Astrocyte (in vitro differentiated cells and primary cell): ENCODE measurements at regions not wholly inside any gene's neighbourhood (a gene's known extent, or its start where the extent isn't known, plus 50 kb on each side); places are given as distances from the start of the nearest gene placed in this dataset.

Experiments used
- DNase-seq: peaks from one replicate; pipeline ENCODE4 v3.0.0-alpha.2; 2010; ENCODE audit warnings: low read depth
- FAIRE-seq: peaks from 2 replicates; lab custom pipeline; 2011; peaks lifted over from hg19 to GRCh38; lab: Jason Lieb, UNC
- H2AFZ ChIP-seq: 2 replicates; pipeline ENCODE4 v1.6.0; 2012; ENCODE audit warnings: low read depth, low read length, inconsistent platforms
- H3K27ac ChIP-seq: 2 replicates; pipeline ENCODE4 v1.5.1; 2011; ENCODE audit warnings: low read depth, low read length, inconsistent platforms
- H3K27me3 ChIP-seq: 2 replicates; pipeline ENCODE4 v1.6.0; 2011; ENCODE audit warnings: low read length, inconsistent platforms; ENCODE audit not compliant: insufficient read depth
- H3K36me3 ChIP-seq: 2 replicates; pipeline ENCODE4 v1.5.1; 2011; ENCODE audit warnings: low read length, inconsistent platforms; ENCODE audit not compliant: insufficient read depth
- H3K4me1 ChIP-seq: 2 replicates; pipeline ENCODE4 v1.5.1; 2011; ENCODE audit warnings: low read length, inconsistent platforms; ENCODE audit not compliant: insufficient read depth
- H3K4me2 ChIP-seq: 2 replicates; pipeline ENCODE4 v1.6.0; 2012; ENCODE audit warnings: low read length, inconsistent platforms
- H3K4me3 ChIP-seq: 2 replicates; pipeline ENCODE4 v1.5.1; 2011; ENCODE audit warnings: low read depth, mild to moderate bottlenecking, low read length, inconsistent platforms; ENCODE audit not compliant: insufficient read depth
- H3K79me2 ChIP-seq: 2 replicates; pipeline ENCODE4 v1.6.0; 2012; ENCODE audit warnings: mild to moderate bottlenecking, low read length, inconsistent platforms; ENCODE audit not compliant: insufficient read depth
- H3K9ac ChIP-seq: 2 replicates; pipeline ENCODE4 v1.6.0; 2012; ENCODE audit warnings: mild to moderate bottlenecking, low read length, inconsistent platforms
- H3K9me3 ChIP-seq: 2 replicates; pipeline ENCODE4 v1.5.1; 2012; ENCODE audit warnings: low read depth, mild to moderate bottlenecking, low read length, inconsistent platforms; ENCODE audit not compliant: insufficient read depth
- H4K20me1 ChIP-seq: 2 replicates; pipeline ENCODE4 v1.6.0; 2012; ENCODE audit warnings: low read length, inconsistent platforms; ENCODE audit not compliant: insufficient read depth
- H3K27ac Mint-ChIP-seq: one replicate; pipeline ENCODE4 v1.8.0; 2021; ENCODE audit warnings: mild to moderate bottlenecking, mixed read lengths; ENCODE audit not compliant: unreplicated experiment
- H3K27me3 Mint-ChIP-seq: one replicate; pipeline ENCODE4 v1.8.0; 2021; ENCODE audit warnings: low read depth, mixed read lengths; ENCODE audit not compliant: unreplicated experiment
- H3K36me3 Mint-ChIP-seq: one replicate; pipeline ENCODE4 v1.8.0; 2021; ENCODE audit warnings: low read depth, mixed read lengths; ENCODE audit not compliant: unreplicated experiment
- H3K4me1 Mint-ChIP-seq: one replicate; pipeline ENCODE4 v1.8.0; 2021; ENCODE audit warnings: low read depth, mixed read lengths; ENCODE audit not compliant: unreplicated experiment
- H3K4me3 Mint-ChIP-seq: one replicate; pipeline ENCODE4 v1.8.0; 2021; ENCODE audit warnings: mild to moderate bottlenecking, moderate library complexity, mixed read lengths; ENCODE audit not compliant: unreplicated experiment
- H3K9me3 Mint-ChIP-seq: one replicate; pipeline ENCODE4 v1.8.0; 2021; ENCODE audit warnings: mild to moderate bottlenecking, mixed read lengths; ENCODE audit not compliant: unreplicated experiment
- CTCF ChIP-seq: IDR thresholded peaks from 2 replicates; pipeline ENCODE4 v1.5.1; 2011; ENCODE audit warnings: low read depth, mild to moderate bottlenecking, inconsistent platforms, low read length, moderate library complexity; ENCODE audit not compliant: insufficient read depth
- EZH2 ChIP-seq: IDR thresholded peaks from 2 replicates; pipeline ENCODE4 v1.6.1; 2012; ENCODE audit warnings: mild to moderate bottlenecking, low read length, inconsistent platforms; ENCODE audit not compliant: insufficient read depth

- Mint-ChIP-seq H3K36me3 (no peaks in the 10 kb centered on the region), H3K4me1 (no peaks in the 10 kb centered on the region), H3K27ac (no peak overlapping the region), H3K4me3 (no peak overlapping the region), H3K9me3 (no peaks in the 10 kb centered on the region), H3K27me3 (peaks cover 11% of the 10 kb centered on the region)
- FAIRE-seq (no peak), DNase-seq (no peak)
- no peak overlapping the region for H3K4me2 ChIP-seq
- H3K4me1 ChIP-seq: no peaks in the 10 kb centered on the region
- H3K4me3 ChIP-seq: no peak overlapping the region
- no peak overlapping the region for H3K9ac ChIP-seq
- H3K9me3 ChIP-seq: no peaks in the 10 kb centered on the region
- H4K20me1 ChIP-seq: no peaks in the 10 kb centered on the region
- no peaks in the 10 kb centered on the region for H3K79me2 ChIP-seq
- no peaks in the 10 kb centered on the region for H3K36me3 ChIP-seq
- TF ChIP-seq CTCF (no peak), EZH2 (no peak)
- H3K27ac ChIP-seq: no peak overlapping the region
- H3K27me3 ChIP-seq: peaks cover 5% of the 10 kb centered on the region
- H2AFZ ChIP-seq: no peak overlapping the region
These were observed 202.4 kb upstream of the SIX2 start for GRCh38 chr2:45211636-45212035.

DNA sequence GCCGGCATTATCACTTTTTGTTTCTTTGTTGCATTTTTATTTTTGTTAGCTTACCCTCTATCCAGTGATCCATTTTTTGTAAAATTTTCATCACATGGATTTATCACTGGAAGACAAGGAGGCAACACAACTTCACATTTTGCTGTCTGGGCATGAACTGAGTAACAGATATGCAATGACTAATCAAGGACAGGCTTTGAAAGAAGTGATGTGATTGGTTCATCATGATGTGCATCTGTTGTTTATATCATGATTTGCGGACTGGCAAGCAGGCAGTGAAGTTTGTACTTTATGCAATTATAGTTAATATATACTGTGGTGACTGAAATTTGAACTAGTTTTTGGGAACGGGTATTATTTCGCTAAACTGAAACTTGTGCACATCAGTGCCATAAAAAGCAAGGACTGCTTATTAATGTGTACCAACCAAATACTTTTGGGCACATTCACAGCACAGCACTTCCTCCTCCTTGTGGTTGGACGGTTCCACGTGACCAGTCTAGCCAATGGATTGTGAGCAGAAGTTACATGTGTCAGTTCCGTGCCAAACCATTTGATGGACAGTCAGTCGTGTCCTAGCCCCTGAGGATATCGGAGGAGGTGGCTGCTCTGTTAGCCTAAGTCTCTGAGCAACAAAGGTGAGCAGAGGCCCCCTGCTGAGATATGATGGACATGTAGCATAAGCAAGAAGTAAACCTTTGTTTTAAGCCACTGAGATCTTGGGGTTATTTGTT lies 201.4 kb upstream of the SIX2 start:
- DNase-seq: no peak
- peaks cover 12% of the 10 kb centered on the region for H3K27me3 Mint-ChIP-seq
- TF ChIP-seq EZH2 (no peak), CTCF (no peak)
- no peaks in the 10 kb centered on the region for H3K79me2 ChIP-seq
- H4K20me1 ChIP-seq: no peaks in the 10 kb centered on the region
- FAIRE-seq: no peak
- no peak overlapping the region for H2AFZ ChIP-seq
- H3K4me2 ChIP-seq: no peak overlapping the region
- no peak overlapping the region for H3K4me3 Mint-ChIP-seq
- no peaks in the 10 kb centered on the region for H3K9me3 Mint-ChIP-seq
- no peaks in the 10 kb centered on the region for H3K36me3 ChIP-seq
- no peak overlapping the region for H3K9ac ChIP-seq
- no peaks in the 10 kb centered on the region for H3K4me1 Mint-ChIP-seq
- no peak overlapping the region for H3K27ac Mint-ChIP-seq
- H3K4me3 ChIP-seq: no peak overlapping the region
- no peaks in the 10 kb centered on the region for H3K9me3 ChIP-seq
- peaks cover 5% of the 10 kb centered on the region for H3K27me3 ChIP-seq
- H3K4me1 ChIP-seq: no peaks in the 10 kb centered on the region
- no peak overlapping the region for H3K27ac ChIP-seq
- no peaks in the 10 kb centered on the region for H3K36me3 Mint-ChIP-seq

- H3K27ac ChIP-seq: no peak overlapping the region
- H3K4me3 ChIP-seq: no peak overlapping the region
- Mint-ChIP-seq H3K9me3 (no peaks in the 10 kb centered on the region), H3K36me3 (no peaks in the 10 kb centered on the region), H3K27ac (no peak overlapping the region), H3K27me3 (peaks cover 12% of the 10 kb centered on the region), H3K4me1 (no peaks in the 10 kb centered on the region), H3K4me3 (no peak overlapping the region)
- H3K4me2 ChIP-seq: no peak overlapping the region
- no peak for TF ChIP-seq CTCF
- TF ChIP-seq EZH2: no peak
- no peaks in the 10 kb centered on the region for H4K20me1 ChIP-seq
- FAIRE-seq: no peak
- H3K9me3 ChIP-seq: no peaks in the 10 kb centered on the region
- H2AFZ ChIP-seq: no peak overlapping the region
- DNase-seq: no peak
- peaks cover 5% of the 10 kb centered on the region for H3K27me3 ChIP-seq
- H3K4me1 ChIP-seq: no peaks in the 10 kb centered on the region
- H3K79me2 ChIP-seq: no peaks in the 10 kb centered on the region
- no peak overlapping the region for H3K9ac ChIP-seq
- H3K36me3 ChIP-seq: no peaks in the 10 kb centered on the region
These were observed 200.6 kb upstream of the SIX2 start for GRCh38 chr2:45209875-45210274.
